Activated CD4-positive, alpha-beta T cell treated with anti-CD3 and anti-CD28 coated beads for 36 hours (primary cell): ENCODE measurements at regions not wholly inside any gene's neighbourhood (a gene's known extent, or its start where the extent isn't known, plus 50 kb on each side); places are given as distances from the start of the nearest gene placed in this dataset.
"Not testable (repeated sequence)": the region's sequence is repeated elsewhere in the genome, so short reads cannot be mapped to it uniquely, and the experiment has no call there.

ENCODE experiments used
- ATAC-seq: fragments of 200-7000 bp; cut with Tn5 transposase; one replicate; pipeline ENCODE4 v1.10.0; 2021; ENCODE audit warnings: mild to moderate bottlenecking, moderate library complexity
- CTCF ChIA-PET: fragments of 350-600 bp; sonication (Branson Sonifier 250); formaldehyde crosslinking; loops from one replicate; lab custom pipeline; 2021; ENCODE audit warnings: antibody characterized with exemption; lab: Charles Lee
- POLR2A ChIA-PET: fragments of 350-600 bp; sonication (Branson Sonifier 250); formaldehyde crosslinking; loops from one replicate; lab custom pipeline; 2021; ENCODE audit warnings: antibody characterized with exemption, inconsistent platforms; lab: Charles Lee
- DNase-seq: peaks from one replicate; pipeline ENCODE4 v3.0.0-alpha.2; 2020
- H3K27ac Mint-ChIP-seq: one replicate; pipeline ENCODE4 v1.8.0; 2021; ENCODE audit warnings: mixed read lengths
- H3K27me3 Mint-ChIP-seq: one replicate; pipeline ENCODE4 v1.8.0; 2021; ENCODE audit warnings: mixed read lengths
- H3K36me3 Mint-ChIP-seq: one replicate; pipeline ENCODE4 v1.8.0; 2021; ENCODE audit warnings: low read depth, mixed read lengths
- H3K4me1 Mint-ChIP-seq: one replicate; pipeline ENCODE4 v1.8.0; 2021; ENCODE audit warnings: mixed read lengths
- H3K4me3 Mint-ChIP-seq: one replicate; pipeline ENCODE4 v1.8.0; 2021; ENCODE audit warnings: mild to moderate bottlenecking, moderate library complexity, mixed read lengths
- H3K9me3 Mint-ChIP-seq: one replicate; pipeline ENCODE4 v1.8.0; 2021; ENCODE audit warnings: low read depth, mixed read lengths
- intact Hi-C, 2 experiments: fragments of 100-400 bp; cut with DNase I in 1 of 2; cut with micrococcal nuclease in 1 of 2; formaldehyde crosslinking; loops; one replicate each; pipeline versions ENCODE4 v1.14.2 to v1.15.1; 2022 to 2024; cut with DNase I, micrococcal nuclease

DNA sequence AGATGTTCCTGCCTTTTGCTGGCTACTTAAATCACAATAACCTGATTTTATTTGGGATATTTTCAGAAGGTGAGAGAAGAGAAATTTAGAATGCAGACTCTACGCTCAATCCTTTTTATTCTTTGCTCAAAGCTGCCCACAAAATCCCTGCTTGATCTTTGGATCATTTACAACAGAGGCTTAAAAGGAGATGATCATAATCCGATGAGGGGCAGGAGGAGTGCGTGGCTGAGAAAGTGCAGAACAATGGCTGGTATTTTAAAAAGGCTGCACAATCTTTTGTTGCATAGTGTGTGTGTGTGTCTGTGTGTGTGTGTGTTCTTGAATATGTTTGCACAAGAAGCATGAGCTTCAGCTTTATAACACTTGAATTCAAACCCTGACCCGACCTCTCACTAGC, 256.3 kb upstream of the MYT1L start:
- no peak overlapping the region for H3K4me3 Mint-ChIP-seq
- H3K36me3 Mint-ChIP-seq = no peaks in the 10 kb centered on the region
- H3K4me1 Mint-ChIP-seq = no peaks in the 10 kb centered on the region
- POLR2A ChIA-PET = no interaction called here
- no peak for DNase-seq
- intact Hi-C loops = no loop called here
- H3K9me3 Mint-ChIP-seq = peaks cover under 1% of the 10 kb centered on the region
- no peak overlapping the region for H3K27ac Mint-ChIP-seq
- no peaks in the 10 kb centered on the region for H3K27me3 Mint-ChIP-seq
- no peak for ATAC-seq
- CTCF ChIA-PET = no interaction called here

DNA sequence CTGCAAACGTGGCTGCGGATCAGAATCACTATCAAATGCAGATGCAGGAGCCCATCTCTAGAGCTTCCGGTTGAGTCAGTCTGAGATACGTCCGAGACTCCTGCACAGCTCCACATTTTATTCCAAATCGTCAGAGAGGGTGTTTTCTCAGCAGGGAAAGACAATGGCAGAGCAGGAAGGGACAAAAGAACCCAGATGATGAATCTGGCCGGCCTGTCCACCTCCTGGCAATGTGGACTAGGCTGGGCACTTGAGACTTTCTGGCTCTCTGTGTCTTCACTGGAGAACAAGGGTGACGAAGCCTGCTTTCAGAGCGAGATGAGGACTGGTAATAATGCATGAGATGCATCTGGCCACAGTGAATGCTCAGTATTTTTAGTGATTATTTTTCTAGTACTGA, 255.9 kb upstream of the MYT1L start:
- CTCF ChIA-PET = interaction anchor here (0.6 kb wide), 1 partner anchor 12 kb away, joined by 3 read pairs; no protein-coding TSS in a partner anchor
- Mint-ChIP-seq H3K27me3 (no peaks in the 10 kb centered on the region), H3K36me3 (no peaks in the 10 kb centered on the region), H3K4me1 (no peaks in the 10 kb centered on the region), H3K9me3 (no peaks in the 10 kb centered on the region), H3K27ac (no peak overlapping the region), H3K4me3 (no peak overlapping the region)
- DNase-seq = no peak
- no peak for ATAC-seq
- intact Hi-C loops = no loop called here
- POLR2A ChIA-PET = no interaction called here

DNA sequence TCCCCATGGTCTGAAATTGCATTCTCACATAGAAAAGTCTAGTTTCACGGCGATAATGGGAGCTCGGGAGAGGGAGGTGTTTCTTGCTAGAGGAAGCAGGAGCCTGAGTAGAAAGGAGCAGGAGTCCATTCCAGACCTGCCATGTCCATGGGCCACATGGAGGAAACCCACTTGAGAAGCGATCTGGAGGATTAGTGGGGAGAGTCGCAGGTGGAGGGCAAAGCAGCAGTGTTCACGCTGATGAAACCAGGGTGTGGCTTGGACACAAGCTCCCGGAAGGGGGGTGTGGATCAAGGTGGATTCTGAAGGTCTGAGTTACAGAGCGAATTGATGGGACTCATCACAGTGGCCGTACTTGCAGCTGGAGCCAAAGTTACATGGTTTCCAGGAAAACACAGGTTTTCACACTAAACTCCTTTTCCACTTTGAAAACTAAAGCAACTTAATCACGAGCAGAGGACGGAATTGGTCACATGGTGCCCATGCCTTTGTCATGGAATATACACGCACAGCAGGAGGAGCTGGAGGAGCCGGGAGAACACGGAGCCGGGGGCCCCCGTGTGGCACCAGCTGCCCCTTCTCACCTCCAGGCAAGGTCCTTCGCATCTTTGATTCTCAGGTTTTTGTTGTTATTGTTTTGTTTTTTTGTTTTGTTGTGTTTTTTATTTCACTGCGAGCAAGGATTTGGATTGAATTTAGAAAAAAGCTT, 255.1 kb upstream of the MYT1L start:
- Mint-ChIP-seq H3K4me3 (no peak overlapping the region), H3K27ac (no peak overlapping the region), H3K4me1 (no peaks in the 10 kb centered on the region), H3K36me3 (no peaks in the 10 kb centered on the region), H3K27me3 (no peaks in the 10 kb centered on the region), H3K9me3 (no peaks in the 10 kb centered on the region)
- POLR2A ChIA-PET = no interaction called here
- CTCF ChIA-PET = interaction anchor here (0.6 kb wide), 1 partner anchor 12 kb away, joined by 3 read pairs; no protein-coding TSS in a partner anchor
- ATAC-seq (no peak), DNase-seq (no peak)
- intact Hi-C loops = no loop called here

DNA sequence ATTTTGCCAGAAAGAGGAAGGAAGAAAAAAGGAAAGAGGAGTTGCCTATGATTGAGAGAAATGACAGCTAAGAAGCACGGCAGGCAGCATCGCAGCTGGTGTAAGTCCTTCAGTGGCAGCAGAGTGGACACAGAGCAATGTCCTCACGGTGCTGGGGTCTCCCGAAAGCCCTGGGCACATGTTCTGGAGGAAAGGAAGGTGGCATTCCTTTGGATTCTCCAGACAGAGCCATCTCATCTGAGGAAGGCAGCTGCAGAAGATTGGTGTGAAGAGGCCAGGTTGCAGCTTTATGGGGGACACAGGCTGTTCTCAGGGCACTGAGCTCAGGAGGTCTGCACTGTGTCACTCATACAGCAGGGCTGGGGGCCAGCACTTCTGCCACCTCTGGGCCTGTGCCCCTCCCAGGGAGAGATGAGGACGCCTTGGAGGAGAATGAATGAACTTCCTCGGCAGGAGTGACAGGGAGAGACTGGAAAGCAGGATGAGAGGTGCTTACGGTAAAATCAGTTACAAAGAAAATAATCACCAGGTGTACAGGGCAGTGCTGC, 252.0 kb upstream of the MYT1L start:
- no peak for ATAC-seq
- Mint-ChIP-seq H3K4me1 (no peaks in the 10 kb centered on the region), H3K27me3 (no peaks in the 10 kb centered on the region), H3K4me3 (no peak overlapping the region), H3K36me3 (no peaks in the 10 kb centered on the region), H3K9me3 (no peaks in the 10 kb centered on the region), H3K27ac (no peak overlapping the region)
- DNase-seq = no peak
- CTCF ChIA-PET = no interaction called here
- POLR2A ChIA-PET = no interaction called here
- intact Hi-C loops = no loop called here

DNA sequence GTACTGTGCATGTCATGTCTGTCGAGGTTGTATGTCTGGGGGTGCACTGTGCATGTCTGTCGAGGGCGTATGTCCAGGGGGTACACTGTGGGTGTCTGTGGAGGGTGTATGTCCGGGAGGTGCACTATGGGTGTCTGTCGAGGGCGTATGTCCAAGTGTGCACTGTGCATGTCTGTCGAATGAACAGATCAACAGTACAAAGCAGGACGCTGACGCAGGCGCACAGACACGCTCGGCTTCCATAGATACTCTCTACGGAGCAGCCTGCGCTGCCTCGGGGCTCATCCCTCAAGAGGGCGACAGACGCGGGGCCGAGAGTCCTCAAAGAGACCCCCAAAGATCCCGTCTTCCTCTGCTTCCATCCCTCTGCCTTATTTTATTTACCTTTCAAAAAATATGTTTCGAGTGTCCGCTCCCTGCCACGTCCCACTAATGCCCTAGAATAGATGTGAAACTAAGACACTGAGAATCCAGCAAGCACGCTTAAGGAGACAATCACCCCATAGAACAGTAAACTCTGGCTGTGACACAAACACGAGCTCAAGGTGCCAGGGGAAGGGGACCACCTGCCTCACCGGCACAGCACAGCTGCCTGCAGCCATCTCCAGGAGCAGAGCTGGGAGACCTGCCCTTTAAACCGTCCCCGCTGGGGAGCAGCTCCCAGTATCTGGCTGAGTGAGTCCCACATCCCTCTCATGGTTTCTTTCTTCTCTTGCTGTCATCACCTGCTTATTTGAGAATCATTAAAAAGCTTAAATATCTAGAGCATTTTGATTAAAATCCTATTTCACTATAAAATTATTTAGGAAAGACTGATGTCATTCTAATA, 250.5 kb upstream of the MYT1L start:
- intact Hi-C loops = no loop called here
- ChIA-PET POLR2A (no interaction called here), CTCF (no interaction called here)
- Mint-ChIP-seq H3K4me1 (no peaks in the 10 kb centered on the region), H3K27ac (no peak overlapping the region), H3K4me3 (no peak overlapping the region), H3K9me3 (no peaks in the 10 kb centered on the region), H3K27me3 (no peaks in the 10 kb centered on the region), H3K36me3 (no peaks in the 10 kb centered on the region)
- no peak for ATAC-seq
- DNase-seq = no peak

DNA sequence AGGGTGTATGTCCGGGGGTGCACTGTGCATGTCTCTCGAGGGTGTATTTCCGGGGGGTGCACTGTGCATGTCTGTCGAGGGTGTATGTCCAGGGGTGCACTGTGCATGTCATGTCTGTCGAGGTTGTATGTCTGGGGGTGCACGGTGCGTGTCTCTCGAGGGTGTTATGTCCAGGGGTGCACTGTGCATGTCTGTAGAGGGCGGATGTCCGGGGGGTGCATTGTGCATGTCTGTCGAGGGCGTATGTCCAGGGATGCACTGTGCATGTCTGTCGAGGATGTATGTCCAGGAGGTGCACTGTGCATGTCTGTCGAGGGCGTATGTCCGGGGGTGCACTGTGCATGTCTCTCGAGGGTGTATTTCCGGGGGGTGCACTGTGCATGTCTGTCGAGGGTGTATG, 249.8 kb upstream of the MYT1L start:
- H3K4me3 Mint-ChIP-seq, H3K4me1 Mint-ChIP-seq, H3K27me3 Mint-ChIP-seq, H3K36me3 Mint-ChIP-seq, H3K9me3 Mint-ChIP-seq, H3K27ac Mint-ChIP-seq, DNase-seq, ATAC-seq, intact Hi-C loops, POLR2A ChIA-PET, CTCF ChIA-PET: not testable (repeated sequence)

DNA sequence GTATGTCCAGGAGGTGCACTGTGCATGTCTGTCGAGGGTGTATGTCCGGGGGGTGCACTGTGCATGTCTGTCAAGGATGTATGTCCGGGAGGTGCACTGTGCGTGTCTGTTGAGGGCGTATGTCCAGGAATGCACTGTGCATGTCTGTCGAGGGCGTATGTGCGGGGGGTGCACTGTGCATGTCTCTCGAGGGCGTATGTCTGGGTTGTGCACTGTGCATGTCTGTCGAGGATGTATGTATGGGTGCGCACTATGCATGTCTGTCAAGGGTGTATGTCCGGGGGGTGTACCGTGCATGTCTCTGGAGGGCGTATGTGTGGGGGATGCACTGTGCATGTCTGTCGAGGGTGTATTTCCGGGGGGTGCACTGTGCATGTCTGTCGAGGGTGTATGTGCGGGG, 249.3 kb upstream of the MYT1L start:
- DNase-seq (no peak), ATAC-seq (no peak)
- POLR2A ChIA-PET = no interaction called here
- Mint-ChIP-seq H3K36me3 (no peaks in the 10 kb centered on the region), H3K4me1 (no peaks in the 10 kb centered on the region), H3K4me3 (no peak overlapping the region), H3K27me3 (no peaks in the 10 kb centered on the region), H3K27ac (no peak overlapping the region), H3K9me3 (no peaks in the 10 kb centered on the region)
- intact Hi-C loops = no loop called here
- CTCF ChIA-PET = no interaction called here

DNA sequence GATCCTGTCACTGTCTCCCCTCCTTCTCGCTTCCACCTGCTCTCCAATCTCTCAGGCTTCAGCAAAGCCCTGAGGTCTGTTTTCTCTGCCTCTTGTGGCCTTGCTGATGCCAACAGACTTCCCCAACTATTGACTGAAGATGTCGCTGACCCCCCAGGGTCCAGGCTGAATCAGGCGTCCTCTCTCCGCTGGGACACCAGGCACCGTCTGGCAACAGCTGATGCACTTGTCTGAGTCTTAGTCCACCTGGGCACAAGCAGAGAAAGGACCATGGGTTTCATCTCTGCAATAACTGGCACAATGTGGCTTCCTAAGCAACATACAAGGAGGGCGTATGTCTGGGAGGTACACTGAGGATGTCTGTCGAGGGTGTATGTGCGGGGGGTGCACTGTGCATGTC, 248.7 kb upstream of the MYT1L start:
- ATAC-seq (no peak), DNase-seq (no peak)
- H3K27me3 Mint-ChIP-seq = no peaks in the 10 kb centered on the region
- H3K9me3 Mint-ChIP-seq = no peaks in the 10 kb centered on the region
- ChIA-PET CTCF (no interaction called here), POLR2A (no interaction called here)
- H3K27ac Mint-ChIP-seq = no peak overlapping the region
- intact Hi-C loops = no loop called here
- no peaks in the 10 kb centered on the region for H3K4me1 Mint-ChIP-seq
- H3K4me3 Mint-ChIP-seq = no peak overlapping the region
- H3K36me3 Mint-ChIP-seq = no peaks in the 10 kb centered on the region

DNA sequence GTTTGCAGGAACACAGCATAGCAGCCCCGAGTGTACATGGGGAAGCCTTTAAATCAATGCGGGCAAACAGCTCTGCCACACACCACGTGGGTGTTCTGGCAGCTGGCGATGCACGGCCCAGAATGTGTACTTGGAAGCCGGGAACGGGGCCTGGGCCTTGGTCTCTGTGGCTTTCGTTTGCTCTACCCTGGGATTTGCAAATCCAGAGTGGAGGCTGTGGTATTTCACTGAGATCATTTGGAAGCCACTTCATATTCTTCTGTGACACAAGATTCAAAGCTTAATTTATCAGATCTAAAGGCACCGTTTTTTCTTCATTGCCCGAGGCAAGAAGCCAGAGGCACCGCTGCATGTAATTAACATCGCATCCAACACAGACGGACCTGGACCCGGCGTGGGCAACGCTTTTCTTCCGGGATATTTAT, 246.3 kb upstream of the MYT1L start:
- no peak for DNase-seq
- ChIA-PET POLR2A (no interaction called here), CTCF (no interaction called here)
- intact Hi-C loops = no loop called here
- no peaks in the 10 kb centered on the region for H3K36me3 Mint-ChIP-seq
- no peak overlapping the region for H3K27ac Mint-ChIP-seq
- no peak for ATAC-seq
- H3K4me1 Mint-ChIP-seq = no peaks in the 10 kb centered on the region
- H3K4me3 Mint-ChIP-seq = no peak overlapping the region
- no peaks in the 10 kb centered on the region for H3K9me3 Mint-ChIP-seq
- H3K27me3 Mint-ChIP-seq = no peaks in the 10 kb centered on the region

DNA sequence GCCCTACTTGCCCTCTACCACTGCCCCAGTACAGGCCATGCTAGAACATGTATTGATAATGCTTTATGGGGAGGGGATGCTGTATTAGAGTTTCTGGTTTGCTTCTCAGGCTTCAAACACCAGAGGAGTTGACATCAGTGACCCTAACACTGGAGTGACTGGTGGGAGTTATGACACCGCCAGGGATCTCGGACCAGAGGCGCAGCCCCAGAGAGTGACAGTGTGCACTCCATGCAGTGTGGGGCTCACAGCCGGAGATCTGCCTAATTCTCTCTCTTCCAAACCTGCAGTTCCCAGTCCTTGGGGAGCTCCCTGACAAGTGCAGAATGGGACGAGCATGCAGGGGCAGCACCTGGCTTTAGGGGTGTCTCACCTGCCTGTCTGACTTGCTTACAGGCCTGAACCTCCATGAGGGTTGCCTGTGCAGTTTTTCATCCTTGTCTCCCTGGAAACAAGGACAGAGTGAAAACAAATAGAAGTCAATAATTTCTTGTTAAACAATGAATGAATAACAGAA, 244.9 kb upstream of the MYT1L start:
- no peaks in the 10 kb centered on the region for H3K27me3 Mint-ChIP-seq
- no peaks in the 10 kb centered on the region for H3K36me3 Mint-ChIP-seq
- intact Hi-C loops = no loop called here
- POLR2A ChIA-PET = no interaction called here
- ATAC-seq (no peak), DNase-seq (no peak)
- no peaks in the 10 kb centered on the region for H3K9me3 Mint-ChIP-seq
- no peak overlapping the region for H3K4me3 Mint-ChIP-seq
- H3K4me1 Mint-ChIP-seq = no peaks in the 10 kb centered on the region
- CTCF ChIA-PET = no interaction called here
- H3K27ac Mint-ChIP-seq = no peak overlapping the region

DNA sequence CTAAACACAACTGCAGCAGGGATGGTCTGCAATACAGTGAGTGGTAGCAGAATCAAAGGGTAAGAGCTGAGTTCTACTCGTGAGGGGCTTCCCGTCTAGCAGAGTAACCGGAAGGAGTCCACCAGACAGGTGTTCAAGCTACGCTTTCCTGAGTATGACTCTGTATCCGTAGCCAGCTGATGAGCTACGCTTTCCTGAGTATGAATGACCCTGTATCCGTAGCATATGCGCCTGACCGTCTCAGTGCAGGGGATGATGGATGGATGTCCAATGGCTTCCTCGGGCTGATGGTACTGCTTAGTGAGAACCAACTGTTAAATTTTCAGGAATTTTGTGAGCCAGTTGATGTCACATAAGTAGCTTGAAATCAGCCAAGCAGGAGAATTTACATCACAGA, 244.1 kb upstream of the MYT1L start:
- ChIA-PET CTCF (no interaction called here), POLR2A (no interaction called here)
- Mint-ChIP-seq H3K36me3 (no peaks in the 10 kb centered on the region), H3K27me3 (no peaks in the 10 kb centered on the region), H3K4me3 (no peak overlapping the region), H3K9me3 (no peaks in the 10 kb centered on the region), H3K4me1 (no peaks in the 10 kb centered on the region), H3K27ac (no peak overlapping the region)
- ATAC-seq (no peak), DNase-seq (no peak)
- intact Hi-C loops = no loop called here
